T-helper 2 cell treated with Interferon-gamma antibody and Interleukin-4, amounts not matched to agents 5 μg/mL and 100 μg/mL, for 36 hours (primary cell): ENCODE measurements at regions not wholly inside any gene's neighbourhood (a gene's known extent, or its start where the extent isn't known, plus 50 kb on each side); places are given as distances from the start of the nearest gene placed in this dataset.

ENCODE experiments used
- DNase-seq: peaks from one replicate; pipeline ENCODE4 v3.0.0; 2021; ENCODE audit warnings: low spot score
- H3K27ac Mint-ChIP-seq: one replicate; pipeline ENCODE4 v1.8.0; 2021; ENCODE audit warnings: mild to moderate bottlenecking, mixed read lengths
- H3K27me3 Mint-ChIP-seq: one replicate; pipeline ENCODE4 v1.8.0; 2021; ENCODE audit warnings: low read depth, mixed read lengths
- H3K36me3 Mint-ChIP-seq: one replicate; pipeline ENCODE4 v1.8.0; 2021; ENCODE audit warnings: low read depth, mixed read lengths
- H3K4me1 Mint-ChIP-seq: one replicate; pipeline ENCODE4 v1.8.0; 2021; ENCODE audit warnings: low read depth, mixed read lengths
- H3K4me3 Mint-ChIP-seq: one replicate; pipeline ENCODE4 v1.8.0; 2022; ENCODE audit warnings: mild to moderate bottlenecking, moderate library complexity, mixed read lengths
- H3K9me3 Mint-ChIP-seq: one replicate; pipeline ENCODE4 v1.8.0; 2021; ENCODE audit warnings: mixed read lengths

GRCh38 chr10:128823201-128823600 lies 643.8 kb upstream of the MGMT start:
- Mint-ChIP-seq H3K27ac (no peak overlapping the region), H3K9me3 (no peaks in the 10 kb centered on the region), H3K27me3 (no peaks in the 10 kb centered on the region), H3K36me3 (no peaks in the 10 kb centered on the region), H3K4me3 (no peak overlapping the region), H3K4me1 (no peaks in the 10 kb centered on the region)
- no peak for DNase-seq

- Mint-ChIP-seq H3K9me3 (no peaks in the 10 kb centered on the region), H3K27ac (no peak overlapping the region)
Observed at GRCh38 chr10:128825626-128826025, 641.4 kb upstream of the MGMT start.

GRCh38 chr10:128833671-128834070 lies 633.4 kb upstream of the MGMT start:
- Mint-ChIP-seq H3K4me1 (no peaks in the 10 kb centered on the region), H3K36me3 (no peaks in the 10 kb centered on the region), H3K9me3 (no peaks in the 10 kb centered on the region), H3K27ac (no peak overlapping the region), H3K4me3 (no peak overlapping the region), H3K27me3 (no peaks in the 10 kb centered on the region)
- no peak for DNase-seq

More at GRCh38 chr10:128825626-128826025, 641.4 kb upstream of the MGMT start:
- no peak overlapping the region for H3K4me3 Mint-ChIP-seq
- no peaks in the 10 kb centered on the region for H3K36me3 Mint-ChIP-seq
- H3K4me1 Mint-ChIP-seq, result no peaks in the 10 kb centered on the region
- no peaks in the 10 kb centered on the region for H3K27me3 Mint-ChIP-seq
- no peak for DNase-seq

GRCh38 chr10:128835361-128835760 lies 631.7 kb upstream of the MGMT start:
- Mint-ChIP-seq H3K9me3 (no peaks in the 10 kb centered on the region), H3K27me3 (no peaks in the 10 kb centered on the region), H3K27ac (no peak overlapping the region), H3K4me3 (no peak overlapping the region), H3K4me1 (no peaks in the 10 kb centered on the region), H3K36me3 (no peaks in the 10 kb centered on the region)
- no peak for DNase-seq

- peaks cover 8% of the 10 kb centered on the region for H3K27me3 Mint-ChIP-seq
- no peaks in the 10 kb centered on the region for H3K9me3 Mint-ChIP-seq
- no peaks in the 10 kb centered on the region for H3K4me1 Mint-ChIP-seq
- no peak overlapping the region for H3K27ac Mint-ChIP-seq
- no peak for DNase-seq
- no peak overlapping the region for H3K4me3 Mint-ChIP-seq
- no peaks in the 10 kb centered on the region for H3K36me3 Mint-ChIP-seq
Observed at GRCh38 chr10:128837478-128837877, 629.6 kb upstream of the MGMT start.

- Mint-ChIP-seq H3K27me3 (peaks cover 8% of the 10 kb centered on the region), H3K36me3 (no peaks in the 10 kb centered on the region), H3K27ac (no peak overlapping the region), H3K4me3 (no peak overlapping the region), H3K4me1 (no peaks in the 10 kb centered on the region), H3K9me3 (no peaks in the 10 kb centered on the region)
- DNase-seq, result no peak
Observed at GRCh38 chr10:128839134-128839533, 627.9 kb upstream of the MGMT start.

GRCh38 chr10:128839701-128840100 lies 627.3 kb upstream of the MGMT start:
- no peaks in the 10 kb centered on the region for H3K4me1 Mint-ChIP-seq
- no peaks in the 10 kb centered on the region for H3K36me3 Mint-ChIP-seq
- peaks cover 8% of the 10 kb centered on the region for H3K27me3 Mint-ChIP-seq
- no peaks in the 10 kb centered on the region for H3K9me3 Mint-ChIP-seq
- no peak overlapping the region for H3K27ac Mint-ChIP-seq
- no peak for DNase-seq
- H3K4me3 Mint-ChIP-seq, result no peak overlapping the region

- peaks cover 8% of the 10 kb centered on the region for H3K27me3 Mint-ChIP-seq
- H3K4me1 Mint-ChIP-seq, result no peaks in the 10 kb centered on the region
- DNase-seq, result no peak
- no peaks in the 10 kb centered on the region for H3K9me3 Mint-ChIP-seq
- no peaks in the 10 kb centered on the region for H3K36me3 Mint-ChIP-seq
- H3K27ac Mint-ChIP-seq, result no peak overlapping the region
- no peak overlapping the region for H3K4me3 Mint-ChIP-seq
Observed at GRCh38 chr10:128843972-128844371, 623.1 kb upstream of the MGMT start.

- no peaks in the 10 kb centered on the region for H3K36me3 Mint-ChIP-seq
- peaks cover 2% of the 10 kb centered on the region for H3K27me3 Mint-ChIP-seq
Observed at GRCh38 chr10:128846927-128847326, 620.1 kb upstream of the MGMT start.

GRCh38 chr10:128848810-128849209 lies 618.2 kb upstream of the MGMT start:
- Mint-ChIP-seq H3K9me3 (no peaks in the 10 kb centered on the region), H3K27ac (no peak overlapping the region), H3K4me3 (no peak overlapping the region), H3K4me1 (no peaks in the 10 kb centered on the region), H3K27me3 (no peaks in the 10 kb centered on the region), H3K36me3 (no peaks in the 10 kb centered on the region)
- DNase-seq, result no peak

More at GRCh38 chr10:128846927-128847326, 620.1 kb upstream of the MGMT start:
- DNase-seq, result no peak
- H3K9me3 Mint-ChIP-seq, result no peaks in the 10 kb centered on the region
- no peak overlapping the region for H3K4me3 Mint-ChIP-seq
- H3K4me1 Mint-ChIP-seq, result no peaks in the 10 kb centered on the region
- no peak overlapping the region for H3K27ac Mint-ChIP-seq

- Mint-ChIP-seq H3K27me3 (no peaks in the 10 kb centered on the region), H3K27ac (no peak overlapping the region), H3K4me1 (no peaks in the 10 kb centered on the region), H3K36me3 (no peaks in the 10 kb centered on the region), H3K9me3 (no peaks in the 10 kb centered on the region), H3K4me3 (no peak overlapping the region)
- DNase-seq, result no peak
Observed at GRCh38 chr10:128850647-128851046, 616.4 kb upstream of the MGMT start.

GRCh38 chr10:128851281-128851680 lies 615.8 kb upstream of the MGMT start:
- Mint-ChIP-seq H3K27ac (no peak overlapping the region), H3K4me1 (no peaks in the 10 kb centered on the region)

GRCh38 chr10:128851726-128852125 lies 615.3 kb upstream of the MGMT start:
- H3K27ac Mint-ChIP-seq, result no peak overlapping the region
- H3K4me3 Mint-ChIP-seq, result no peak overlapping the region
- no peaks in the 10 kb centered on the region for H3K27me3 Mint-ChIP-seq
- H3K9me3 Mint-ChIP-seq, result no peaks in the 10 kb centered on the region
- H3K36me3 Mint-ChIP-seq, result no peaks in the 10 kb centered on the region
- no peak for DNase-seq
- no peaks in the 10 kb centered on the region for H3K4me1 Mint-ChIP-seq

More at GRCh38 chr10:128851281-128851680, 615.8 kb upstream of the MGMT start:
- Mint-ChIP-seq H3K9me3 (no peaks in the 10 kb centered on the region), H3K4me3 (no peak overlapping the region), H3K36me3 (no peaks in the 10 kb centered on the region), H3K27me3 (no peaks in the 10 kb centered on the region)
- DNase-seq, result no peak

- Mint-ChIP-seq H3K4me3 (no peak overlapping the region), H3K4me1 (no peaks in the 10 kb centered on the region), H3K27ac (no peak overlapping the region), H3K9me3 (no peaks in the 10 kb centered on the region), H3K36me3 (no peaks in the 10 kb centered on the region), H3K27me3 (no peaks in the 10 kb centered on the region)
- DNase-seq, result no peak
Observed at GRCh38 chr10:128852449-128852848, 614.6 kb upstream of the MGMT start.

GRCh38 chr10:128852902-128853301 lies 614.1 kb upstream of the MGMT start:
- Mint-ChIP-seq H3K36me3 (no peaks in the 10 kb centered on the region), H3K9me3 (no peaks in the 10 kb centered on the region), H3K4me1 (no peaks in the 10 kb centered on the region), H3K27me3 (no peaks in the 10 kb centered on the region), H3K27ac (no peak overlapping the region), H3K4me3 (no peak overlapping the region)
- DNase-seq, result no peak
